Fibroblast of gingiva (primary cell): ENCODE measurements at regions not wholly inside any gene's neighbourhood (a gene's known extent, or its start where the extent isn't known, plus 50 kb on each side); places are given as distances from the start of the nearest gene placed in this dataset.

Source experiments
- DNase-seq: peaks from one replicate; pipeline ENCODE4 v3.0.0-alpha.2; 2011; ENCODE audit warnings: low read depth

DNA sequence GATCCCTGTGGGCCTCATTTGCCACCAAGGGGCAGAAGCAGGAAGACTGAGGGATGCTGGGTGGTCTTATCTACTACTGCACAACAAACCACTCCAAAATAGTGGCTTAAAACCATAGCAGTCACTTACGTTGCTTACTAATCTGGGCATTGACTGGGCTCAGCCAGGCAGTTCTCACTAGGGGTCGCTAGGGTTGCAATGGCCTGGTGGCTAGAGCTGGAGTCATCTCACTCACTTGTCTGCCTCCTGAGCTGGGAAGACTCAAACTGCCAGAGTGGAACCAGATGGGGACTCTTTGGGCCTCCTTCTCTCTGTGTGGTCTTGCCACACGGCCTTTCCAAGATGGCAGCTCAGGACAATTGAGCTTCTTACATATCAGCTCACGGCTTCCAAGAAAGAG is 216.3 kb upstream of the BCOR start:
- DNase-seq = no peak

DNA sequence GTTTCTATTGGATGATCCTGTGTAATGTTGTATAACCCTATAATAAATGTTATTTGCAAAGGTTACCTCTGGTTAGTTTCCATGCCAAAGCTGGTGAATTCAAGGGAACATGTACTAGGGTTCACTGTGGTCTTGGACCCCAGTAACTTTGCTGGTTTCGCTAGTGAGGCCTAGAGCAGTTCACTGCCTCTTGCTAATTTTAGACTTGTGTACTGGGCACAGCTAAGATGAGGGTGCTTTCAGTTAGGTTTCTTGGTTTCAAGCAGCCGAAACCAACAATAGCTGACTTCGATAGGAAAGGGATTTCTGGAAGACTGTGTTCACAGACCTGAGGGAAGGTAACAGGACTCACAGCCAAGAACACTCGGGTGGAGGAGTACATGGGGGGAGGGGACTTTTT is 215.5 kb upstream of the BCOR start:
- no peak for DNase-seq

DNA sequence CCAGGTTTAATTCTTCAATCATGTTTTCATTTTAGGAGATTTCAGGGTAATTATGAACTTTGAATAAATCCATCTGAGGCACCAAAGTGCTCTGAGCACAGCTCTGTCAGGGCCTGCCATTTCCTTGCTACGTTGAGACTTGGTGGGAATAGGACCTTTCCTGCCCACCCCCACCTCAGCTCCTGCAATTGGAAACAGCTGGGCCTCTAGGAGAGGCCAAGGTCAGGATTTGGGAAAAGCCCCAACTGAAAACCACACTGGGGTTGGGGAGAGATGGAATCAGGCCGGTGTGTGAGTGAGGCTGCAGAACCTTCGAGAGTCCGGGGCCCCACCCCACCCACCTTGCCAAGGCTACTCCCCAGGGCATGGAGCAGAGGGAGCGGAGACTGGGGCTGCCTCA is 212.7 kb upstream of the BCOR start:
- no peak for DNase-seq

DNA sequence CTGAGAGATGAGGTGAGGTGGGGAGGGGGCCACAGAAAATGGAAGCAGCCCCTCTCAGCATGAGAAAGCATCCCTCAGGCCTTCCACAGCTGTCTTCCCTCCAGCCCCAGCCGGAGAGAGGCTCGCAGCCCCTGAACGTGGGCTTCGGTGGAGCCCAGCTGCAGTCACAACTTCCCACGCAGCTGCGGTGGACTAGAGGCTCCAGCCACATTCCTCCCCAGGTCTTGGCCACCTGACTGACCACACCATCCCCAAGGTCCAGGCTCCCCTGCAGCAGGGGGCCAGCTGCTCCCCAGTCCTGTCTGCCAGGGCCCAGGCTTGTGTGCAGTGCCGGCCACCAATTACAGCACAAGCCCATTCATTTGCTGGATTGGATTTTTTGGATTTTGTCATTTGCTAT is 212.3 kb upstream of the BCOR start:
- DNase-seq = no peak

DNA sequence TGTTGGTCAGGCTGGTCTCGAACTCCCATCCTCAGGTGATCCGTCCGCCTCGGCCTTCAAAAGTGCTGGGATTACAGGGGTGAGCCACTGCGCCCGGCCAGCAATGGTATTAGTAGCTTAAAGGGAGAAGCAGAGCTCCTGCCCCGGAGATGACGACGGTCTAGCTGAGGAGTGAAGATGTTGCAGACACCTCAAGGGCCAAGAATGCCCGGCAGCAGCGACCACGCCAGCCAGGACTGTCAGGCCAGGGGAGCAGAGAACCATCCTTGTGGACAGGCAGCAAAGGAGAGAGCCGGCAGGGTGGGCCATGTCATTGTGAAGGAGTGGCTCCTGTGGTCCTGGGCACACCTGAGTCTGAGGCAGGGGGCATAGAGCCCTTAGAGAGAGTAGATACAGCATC is 210.1 kb upstream of the BCOR start:
- no peak for DNase-seq

DNA sequence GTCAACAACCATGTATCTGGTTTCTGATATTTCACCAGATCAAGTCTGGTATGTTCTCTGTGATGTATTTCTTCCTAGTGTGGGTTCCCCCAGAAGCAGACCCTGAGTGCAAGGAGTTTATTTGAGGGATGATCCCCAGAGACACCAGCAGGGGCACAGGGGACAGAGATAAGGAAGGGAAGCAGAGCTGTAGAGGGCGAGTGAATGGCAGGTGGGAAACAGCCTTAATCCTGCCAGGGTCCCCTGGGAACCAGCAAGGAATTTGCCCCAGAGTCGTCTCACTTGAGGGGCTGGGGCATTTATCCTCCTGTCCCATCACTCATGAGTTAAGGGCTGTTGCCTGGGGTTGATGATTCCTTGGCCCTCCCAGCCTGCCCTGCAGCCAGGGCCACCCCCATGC is 206.4 kb upstream of the BCOR start:
- no peak for DNase-seq

DNA sequence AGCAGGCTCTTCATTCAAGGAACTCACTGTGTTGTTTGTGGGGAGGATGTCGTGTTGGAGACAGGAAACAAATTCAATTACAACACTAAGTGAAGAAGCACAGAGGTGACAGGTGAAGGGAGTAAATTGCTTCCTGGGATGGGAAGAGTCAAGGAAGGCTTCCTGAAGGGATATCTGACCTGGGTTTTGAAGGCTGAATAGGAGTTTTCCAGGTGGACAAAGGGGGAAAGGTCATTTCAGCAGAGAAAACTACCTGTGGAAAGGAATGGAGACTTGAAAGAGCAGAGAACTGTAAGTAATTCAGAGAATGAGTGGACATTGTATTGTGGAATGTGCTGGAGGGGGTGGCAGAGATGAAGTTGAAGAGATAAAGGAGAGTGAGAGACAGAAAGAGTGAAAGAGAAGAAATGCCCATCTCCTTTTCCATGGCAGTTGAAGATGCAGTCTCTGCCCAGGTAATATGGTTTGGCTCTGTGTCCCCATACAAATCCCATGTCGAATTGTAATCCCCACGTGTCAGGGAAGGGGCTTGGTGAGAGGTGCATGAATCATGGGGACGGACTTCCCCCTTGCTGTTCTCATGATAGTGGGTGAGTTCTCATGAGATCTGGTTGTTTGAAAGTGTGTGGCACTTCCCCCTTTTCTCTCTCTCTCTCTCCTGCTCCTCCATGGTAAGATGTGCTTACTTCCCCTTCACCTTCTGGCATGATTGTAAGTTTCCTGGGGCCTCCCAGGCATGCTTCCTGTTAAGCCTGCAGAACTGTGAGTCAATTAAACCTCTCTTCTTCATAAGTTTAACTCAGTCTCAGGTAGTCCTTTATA is 205.7 kb upstream of the BCOR start:
- DNase-seq = no peak

DNA sequence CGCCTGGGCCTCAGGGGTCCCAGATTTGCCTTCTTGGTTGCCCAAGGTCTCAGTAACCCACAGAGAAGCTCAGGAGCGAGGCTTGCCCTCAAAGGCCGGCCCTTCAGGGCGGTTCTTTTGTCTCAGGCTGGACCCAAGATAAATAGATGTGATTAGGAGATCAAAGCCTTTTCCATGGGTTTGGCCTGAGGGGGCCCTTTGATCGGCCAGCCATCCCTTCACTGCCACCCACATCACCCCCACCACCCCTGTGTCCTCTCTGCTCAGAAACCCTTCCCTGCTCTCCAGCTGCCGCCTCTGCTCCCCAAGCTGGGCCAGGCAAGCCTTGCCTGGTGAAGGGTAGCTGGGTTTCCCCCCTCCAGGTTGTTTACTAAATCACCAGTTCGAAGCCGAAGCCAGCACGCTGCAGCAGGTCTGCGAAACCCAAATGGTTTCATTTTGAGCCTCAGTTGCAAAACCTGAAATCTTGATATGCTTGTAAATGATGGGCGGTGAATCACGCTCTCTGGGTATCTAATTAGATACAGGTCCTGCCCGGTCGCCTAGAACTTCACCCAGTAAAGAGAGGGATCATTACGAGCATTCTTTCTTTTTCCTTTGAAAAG is 202.6 kb upstream of the BCOR start:
- DNase-seq = no peak

DNA sequence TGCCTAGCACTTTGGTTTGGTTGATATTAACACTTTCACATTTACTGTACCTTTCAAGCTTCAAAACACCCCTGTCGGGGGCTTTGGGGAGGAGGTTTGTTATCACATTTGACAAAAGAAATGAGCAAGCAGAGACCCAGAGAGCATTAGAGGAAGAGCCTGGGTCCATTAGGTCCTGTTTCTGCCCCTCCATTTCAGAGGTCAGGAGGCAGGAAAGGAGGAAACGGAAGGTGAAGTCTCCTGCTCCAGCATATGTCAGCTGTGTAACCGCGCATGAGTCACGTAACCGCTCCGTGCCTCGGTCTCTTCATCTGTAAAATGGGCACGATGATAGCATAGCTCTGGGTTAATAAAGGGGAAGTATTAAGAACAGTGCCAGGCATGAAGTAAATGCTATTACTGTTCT is 201.9 kb upstream of the BCOR start:
- DNase-seq = no peak

DNA sequence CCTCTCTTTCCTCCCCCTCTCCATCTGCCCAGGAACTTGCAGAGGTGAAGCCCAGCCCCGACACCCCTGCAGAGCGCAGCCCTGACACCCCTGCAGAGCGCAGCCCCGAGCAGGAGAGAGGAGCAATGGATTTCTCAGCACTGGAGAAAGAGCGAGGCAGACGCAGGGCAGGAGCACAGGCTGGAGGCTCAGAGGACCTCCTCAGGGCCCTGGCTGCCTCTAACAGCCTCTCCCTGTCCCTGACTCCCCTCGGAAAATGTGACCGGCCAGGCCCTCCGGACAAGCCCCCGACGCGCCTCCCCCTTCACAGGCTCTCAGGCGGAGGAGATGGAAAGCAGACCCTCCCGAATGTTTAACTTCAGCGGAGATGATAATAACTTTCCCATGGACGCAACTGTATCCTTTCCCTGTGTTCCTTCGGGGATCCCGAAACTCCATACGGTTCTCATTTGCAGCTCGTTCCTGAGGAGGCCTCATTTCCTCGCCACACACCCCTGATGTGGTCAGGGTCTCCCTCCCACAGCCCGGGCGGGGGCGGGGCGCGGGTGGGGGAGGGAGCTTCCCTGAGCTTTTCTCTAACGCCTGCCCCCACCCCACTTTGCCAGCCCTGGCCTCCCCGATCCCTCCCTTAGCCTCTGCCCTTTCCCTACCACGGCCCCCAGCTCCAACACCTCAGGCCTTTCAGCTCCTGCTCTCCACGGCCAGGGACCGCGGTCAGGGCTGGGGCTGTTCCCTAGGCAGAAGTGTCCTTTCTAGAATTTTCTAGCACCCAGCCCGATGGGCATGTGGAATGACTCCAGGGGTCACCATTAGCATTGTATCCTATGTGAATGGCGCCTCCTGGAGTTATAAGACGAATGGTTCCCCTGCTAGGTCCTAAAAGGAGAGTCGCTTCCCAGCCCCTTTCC is 201.1 kb upstream of the BCOR start:
- no peak for DNase-seq

DNA sequence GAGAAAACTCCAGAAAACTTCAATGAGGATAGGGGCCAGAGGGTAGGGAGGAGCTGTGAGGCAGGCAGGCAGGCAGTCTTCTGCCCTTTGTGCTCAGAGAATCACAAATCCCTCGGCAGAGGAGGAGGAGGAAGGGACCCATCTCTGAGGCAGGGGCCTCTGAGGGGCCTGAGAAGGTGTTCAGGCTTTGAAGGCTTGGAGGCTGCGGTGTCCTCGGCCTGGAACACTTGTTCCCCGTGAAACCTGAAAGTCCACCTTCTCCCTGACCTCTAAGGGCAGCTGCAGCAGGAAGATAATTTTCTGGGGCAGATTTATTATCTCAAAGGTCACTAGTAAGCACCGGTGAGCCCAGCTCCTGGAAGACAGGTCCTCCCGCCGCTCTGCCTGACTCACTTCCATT is 200.3 kb upstream of the BCOR start:
- DNase-seq = no peak

DNA sequence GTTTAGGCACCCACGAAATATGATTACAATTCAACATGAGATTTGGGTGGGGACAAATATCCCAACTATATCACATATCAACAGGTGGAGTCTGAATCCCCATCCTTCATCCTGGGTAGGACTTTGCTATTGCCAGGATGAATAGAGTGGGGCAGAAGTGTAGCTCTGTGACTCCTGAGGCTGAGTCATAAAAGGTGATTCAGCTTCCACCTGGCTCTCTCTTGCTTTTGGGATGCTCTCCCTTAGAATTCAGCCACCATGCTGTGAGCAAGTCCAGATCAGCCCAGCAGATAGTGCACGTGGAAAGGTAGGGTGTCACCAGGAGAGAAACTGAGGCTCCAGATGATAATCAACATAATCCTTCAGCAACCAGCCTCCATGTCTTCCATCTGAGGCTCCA is 193.8 kb upstream of the BCOR start:
- no peak for DNase-seq

DNA sequence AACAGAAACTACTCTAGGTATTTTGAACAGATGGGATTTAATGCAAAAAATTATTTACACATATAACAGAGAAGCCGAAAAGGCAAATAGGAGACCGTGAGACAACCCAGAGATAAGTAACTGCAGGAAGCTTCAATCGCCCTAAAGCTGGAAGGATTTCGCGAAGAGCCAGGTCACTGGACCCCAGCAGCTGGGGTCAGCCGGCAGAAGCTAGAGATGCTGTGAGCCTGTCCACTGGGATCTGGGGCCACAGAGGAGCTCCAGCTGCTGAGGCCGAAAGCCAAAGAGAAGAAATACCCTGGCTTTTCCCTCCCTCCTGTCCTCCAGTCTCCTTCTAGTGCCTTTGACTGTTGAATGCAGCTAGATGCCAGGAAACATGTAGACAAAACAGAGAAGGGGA is 192.8 kb upstream of the BCOR start:
- no peak for DNase-seq

DNA sequence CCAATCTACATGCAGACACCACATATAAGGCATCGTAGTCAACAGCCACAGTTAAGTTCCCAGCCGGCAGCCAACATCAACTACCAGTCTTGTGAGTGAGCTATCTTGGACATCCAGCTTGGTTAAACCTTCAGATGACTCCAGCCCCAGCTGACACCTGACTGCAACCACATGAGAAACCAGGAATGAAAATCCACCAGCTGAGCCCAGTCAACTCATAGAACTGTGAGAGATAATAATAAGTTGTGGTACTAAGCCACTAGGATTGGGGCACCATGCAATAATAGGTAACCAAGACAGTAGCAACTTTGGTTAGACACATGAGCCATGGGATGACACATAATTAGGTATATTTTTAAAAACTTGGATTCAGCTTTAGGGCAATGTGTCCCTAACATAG is 188.1 kb upstream of the BCOR start:
- DNase-seq = no peak

DNA sequence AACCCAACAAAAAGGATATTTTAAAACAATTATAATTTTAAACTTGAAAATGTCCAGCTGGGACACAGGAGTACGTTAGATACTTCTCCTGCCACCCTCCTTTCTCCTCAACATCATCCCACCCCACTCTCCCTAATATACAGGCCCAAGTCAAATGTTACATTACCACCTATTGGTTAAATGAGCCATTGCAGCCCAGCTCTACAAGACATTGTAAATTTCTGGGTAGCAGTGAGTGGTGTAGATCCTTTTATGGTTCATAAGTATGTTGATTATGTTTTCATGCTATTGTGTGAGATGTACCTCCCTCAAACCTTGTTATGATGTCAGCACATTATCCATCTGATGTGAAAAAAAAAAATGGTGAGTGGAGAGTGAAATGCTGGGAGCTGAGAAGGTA is 187.1 kb upstream of the BCOR start:
- DNase-seq = no peak

DNA sequence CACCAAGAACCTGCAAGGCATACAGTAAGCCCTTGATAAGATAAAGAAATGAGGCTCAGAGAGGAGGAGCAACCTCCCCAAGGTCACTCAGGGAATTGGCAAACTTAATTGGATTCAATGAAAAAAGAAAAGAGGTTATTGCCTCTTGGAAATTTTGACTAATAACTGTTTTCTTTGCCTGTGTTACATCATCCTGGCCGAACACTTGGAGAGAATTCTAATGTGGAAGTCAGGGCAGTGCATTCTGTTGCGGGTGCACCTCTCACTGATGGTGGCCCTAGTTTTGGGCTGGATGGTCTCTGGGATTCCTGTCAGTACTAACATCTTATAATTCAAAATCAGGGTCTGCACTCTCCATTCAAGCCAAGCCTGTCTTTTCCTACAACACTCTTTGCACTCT is 186.2 kb upstream of the BCOR start:
- no peak for DNase-seq

DNA sequence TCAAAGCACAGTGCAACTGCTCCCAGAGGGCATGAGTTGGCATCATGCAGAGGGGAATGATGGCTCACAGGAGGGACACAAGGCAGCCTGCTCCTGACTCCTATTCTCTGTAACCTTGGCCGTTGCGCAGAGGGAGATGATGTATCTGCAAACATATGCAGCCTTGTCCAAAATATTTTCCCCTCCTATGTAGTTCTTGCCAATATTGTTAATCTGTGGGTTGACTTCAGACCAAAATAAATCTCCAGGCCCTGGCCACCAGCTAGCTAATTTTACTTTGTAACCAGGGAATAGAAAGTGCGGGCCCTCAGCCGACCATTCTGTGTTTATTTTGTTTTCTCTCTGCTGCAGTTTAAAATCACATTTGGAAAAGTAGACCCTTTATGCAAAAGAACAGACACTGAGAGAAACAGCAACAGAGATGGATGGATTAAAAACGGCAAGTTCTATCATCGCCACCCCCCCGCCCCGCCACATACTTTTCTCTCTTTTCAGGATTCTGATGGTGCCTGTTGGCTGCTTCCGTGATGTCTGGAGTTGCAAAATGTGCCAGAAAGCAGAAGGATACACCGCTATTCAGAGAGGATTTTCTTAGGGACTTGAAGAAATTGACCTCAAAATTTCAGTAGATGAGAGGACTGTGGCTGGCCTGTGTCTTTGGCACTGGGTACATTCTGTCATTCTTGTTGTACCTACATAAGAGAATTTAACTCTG is 185.3 kb upstream of the BCOR start:
- peak; percentile 27 for DNase-seq

DNA sequence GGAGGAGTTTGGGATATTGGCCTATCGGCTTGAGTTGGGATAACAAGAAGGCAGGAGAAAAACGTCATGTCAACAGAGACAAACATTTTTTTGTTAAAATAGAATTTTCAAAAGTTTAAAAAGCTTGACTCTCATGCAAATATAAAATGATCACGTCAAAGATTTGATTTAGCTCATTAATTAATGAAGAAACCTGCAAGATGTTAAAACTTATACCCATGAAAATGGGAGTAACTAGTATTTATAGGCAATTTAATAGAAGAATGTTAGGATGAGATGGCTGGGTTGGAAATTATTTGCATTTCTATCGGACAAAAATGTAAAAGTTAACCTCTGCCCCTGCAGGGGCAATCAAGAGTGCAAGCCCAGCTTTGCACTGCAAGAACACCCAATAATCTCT is 184.6 kb upstream of the BCOR start:
- no peak for DNase-seq

DNA sequence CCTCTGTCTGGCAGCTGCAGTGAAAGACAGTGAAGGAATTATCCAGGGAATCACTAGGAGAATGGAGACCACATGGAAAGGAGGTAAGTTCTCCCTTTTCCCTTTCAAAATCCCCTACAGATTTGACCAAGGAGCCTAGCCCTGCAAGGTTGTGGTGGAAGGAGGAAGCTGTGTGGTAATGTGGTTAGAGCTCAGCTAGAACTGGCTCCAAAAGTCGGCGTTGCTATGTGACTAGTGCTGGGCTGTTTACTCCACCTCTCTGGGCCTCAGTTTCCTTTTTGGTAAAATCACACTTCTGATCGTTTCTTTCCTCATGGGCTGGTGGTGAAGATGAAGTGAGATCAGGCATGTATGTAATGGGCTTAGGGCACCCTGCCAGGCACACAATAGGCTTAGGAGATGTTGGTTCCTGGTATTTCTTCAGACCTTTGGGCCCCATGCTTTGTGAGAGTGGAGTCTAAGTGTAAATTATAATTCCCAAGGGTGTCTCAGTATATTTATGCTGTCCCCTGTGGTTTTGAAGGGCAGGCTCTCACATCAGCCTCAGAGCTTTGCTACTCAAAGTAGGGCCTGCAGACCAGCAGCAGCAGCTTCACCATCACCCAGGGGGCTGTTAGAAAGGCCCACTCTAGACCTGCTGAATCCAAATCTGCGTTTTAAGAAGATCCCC is 183.7 kb upstream of the BCOR start:
- no peak for DNase-seq

DNA sequence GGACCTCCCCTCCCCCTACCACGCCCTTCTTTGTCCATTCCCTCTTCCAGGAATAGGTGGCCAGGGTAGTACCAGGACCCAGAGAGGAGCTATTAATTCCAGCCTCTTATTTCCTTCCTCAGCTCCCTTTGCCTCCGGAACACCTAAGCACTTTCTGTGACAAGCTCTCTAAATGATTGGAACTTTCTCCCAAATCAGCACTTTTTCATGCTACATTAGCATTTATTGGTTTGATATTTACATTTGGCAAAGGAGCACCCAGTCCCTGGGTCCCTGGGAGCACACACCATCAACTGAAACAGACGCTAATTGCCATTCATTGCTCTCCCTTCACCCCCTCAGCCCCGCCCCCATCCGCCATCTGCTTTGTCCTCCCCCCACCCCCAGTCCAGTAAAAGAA is 182.0 kb upstream of the BCOR start:
- no peak for DNase-seq

DNA sequence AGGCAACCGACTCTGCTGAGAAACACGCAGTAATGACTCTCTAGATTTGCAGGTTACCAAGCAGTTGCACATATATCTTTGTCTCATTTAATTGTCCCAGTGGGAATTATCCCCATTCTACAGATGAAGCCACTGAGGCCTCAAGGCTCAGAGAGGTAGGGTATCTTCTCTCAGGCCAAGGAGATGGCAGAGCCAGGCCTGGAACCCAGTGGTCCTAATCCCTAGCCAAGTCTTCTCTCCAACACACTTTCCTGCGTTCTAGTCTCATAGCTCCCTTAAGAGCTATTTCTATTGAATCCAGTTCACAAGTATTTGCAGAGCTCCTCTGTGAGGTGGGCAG is 181.3 kb upstream of the BCOR start:
- no peak for DNase-seq
